GM18505 (cell line): ENCODE measurements at regions not wholly inside any gene's neighbourhood (a gene's known extent, or its start where the extent isn't known, plus 50 kb on each side); places are given as distances from the start of the nearest gene placed in this dataset.

Experiments used
- ATAC-seq: cut with Tn5 transposase; IDR thresholded peaks from one replicate; pipeline ENCODE4 v1.9.1; 2021; ENCODE audit not compliant: unreplicated experiment
- POLR2A ChIP-seq: IDR thresholded peaks from 4 replicates; pipeline ENCODE4 v1.6.1; 2011; ENCODE audit warnings: borderline replicate concordance; ENCODE audit not compliant: insufficient read depth, insufficient read length; ENCODE audit errors: extremely low read depth

DNA sequence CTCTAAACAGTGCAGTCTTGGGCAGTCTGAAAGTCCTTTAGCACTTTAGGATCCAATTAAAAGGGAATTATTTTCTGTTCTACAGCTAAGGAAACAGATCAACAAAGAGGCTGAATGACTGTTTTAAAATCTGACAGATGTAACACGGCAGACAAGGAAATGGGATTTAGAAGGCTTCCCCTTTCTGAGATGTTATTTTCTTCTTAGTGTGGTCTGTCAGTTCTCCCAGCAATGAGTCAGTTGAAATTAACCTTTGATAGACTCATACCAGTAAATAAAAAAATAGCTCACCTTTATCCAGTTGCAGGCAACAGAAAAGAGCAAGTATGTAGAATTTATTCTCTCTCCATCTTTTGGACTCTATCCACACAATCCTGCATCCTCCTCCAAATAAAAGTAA is 98.1 kb downstream of the NEDD1 start:
- ATAC-seq: no peak
- no peak for TF ChIP-seq POLR2A

DNA sequence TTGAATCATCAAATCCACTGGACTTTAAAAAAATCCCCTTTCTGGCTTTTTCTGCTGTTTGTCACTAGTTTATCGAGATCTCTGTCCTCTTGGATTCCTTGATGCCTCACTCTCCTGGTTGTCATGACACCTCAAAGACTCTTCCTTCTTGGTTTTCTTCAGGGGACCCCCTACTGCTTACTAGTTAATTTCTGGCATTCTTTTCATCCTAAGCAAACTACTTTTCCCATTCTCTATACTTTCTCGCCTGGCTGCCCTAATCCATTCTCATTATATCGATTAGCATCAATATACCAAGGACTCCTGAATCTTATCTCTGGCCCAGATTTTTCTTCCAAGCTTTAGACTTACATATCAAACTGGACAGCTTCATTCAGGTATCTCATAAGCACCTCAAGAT is 98.6 kb downstream of the NEDD1 start:
- ATAC-seq: no peak

DNA sequence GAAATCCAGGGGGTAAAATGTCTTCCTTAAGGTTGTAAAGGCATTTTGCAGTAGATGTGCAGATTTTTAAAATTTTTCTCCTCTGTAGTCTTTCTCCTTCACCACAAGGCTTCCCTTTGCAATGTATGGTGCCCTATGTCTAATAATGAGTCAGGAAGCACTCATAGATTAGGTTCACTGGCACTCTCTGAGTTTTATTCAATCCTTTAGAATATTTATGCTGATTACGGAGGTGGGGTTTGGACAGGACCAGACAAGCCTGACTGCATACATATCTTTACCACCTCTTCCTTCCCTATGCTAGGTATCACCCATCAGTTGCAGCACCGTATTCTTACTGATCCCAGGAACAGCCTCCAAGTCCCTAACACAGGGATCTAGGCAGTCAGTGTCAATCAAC is 99.5 kb downstream of the NEDD1 start:
- ATAC-seq: no peak
- TF ChIP-seq POLR2A: no peak

More for the DNA sequence above, 98.6 kb downstream of the NEDD1 start:
- no peak for TF ChIP-seq POLR2A

DNA sequence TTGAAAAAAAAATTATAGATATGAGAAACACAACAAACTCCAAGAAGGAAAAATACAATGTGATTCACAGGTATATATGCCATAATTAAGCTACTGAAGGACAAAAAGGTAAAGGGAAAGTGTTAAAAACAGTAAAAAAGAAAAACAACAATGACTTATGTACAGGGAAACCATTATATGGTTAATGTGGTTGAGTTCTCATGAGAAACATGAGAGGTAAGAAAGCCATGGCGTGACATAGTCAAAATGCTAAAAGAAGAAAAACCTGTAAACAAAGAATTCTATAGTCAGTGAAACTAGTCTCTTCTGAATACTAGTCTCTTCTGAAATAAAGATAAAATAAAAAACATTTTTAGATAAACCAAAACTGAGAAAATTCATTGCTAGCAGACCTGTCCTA is 109.1 kb downstream of the NEDD1 start:
- ATAC-seq: no peak
- no peak for TF ChIP-seq POLR2A

DNA sequence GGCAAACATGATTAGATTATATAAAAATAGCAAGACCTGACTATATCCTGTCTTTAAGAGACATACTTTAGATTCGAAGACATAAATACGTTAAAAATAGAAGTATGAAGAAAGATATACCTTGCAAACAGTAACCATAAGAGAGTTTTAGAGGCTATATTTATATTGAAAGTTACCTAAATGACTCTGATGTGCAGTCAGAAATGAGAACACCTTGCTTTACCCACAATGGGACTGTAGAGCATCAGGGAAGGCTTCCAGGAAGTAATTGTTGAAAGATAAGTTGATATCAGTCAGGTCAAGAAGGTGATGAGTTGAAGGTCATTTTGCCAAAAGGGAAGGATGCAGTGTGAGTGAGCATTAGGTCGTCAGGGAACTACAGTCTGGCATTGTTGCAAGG is 110.2 kb downstream of the NEDD1 start:
- no peak for TF ChIP-seq POLR2A
- ATAC-seq: no peak

DNA sequence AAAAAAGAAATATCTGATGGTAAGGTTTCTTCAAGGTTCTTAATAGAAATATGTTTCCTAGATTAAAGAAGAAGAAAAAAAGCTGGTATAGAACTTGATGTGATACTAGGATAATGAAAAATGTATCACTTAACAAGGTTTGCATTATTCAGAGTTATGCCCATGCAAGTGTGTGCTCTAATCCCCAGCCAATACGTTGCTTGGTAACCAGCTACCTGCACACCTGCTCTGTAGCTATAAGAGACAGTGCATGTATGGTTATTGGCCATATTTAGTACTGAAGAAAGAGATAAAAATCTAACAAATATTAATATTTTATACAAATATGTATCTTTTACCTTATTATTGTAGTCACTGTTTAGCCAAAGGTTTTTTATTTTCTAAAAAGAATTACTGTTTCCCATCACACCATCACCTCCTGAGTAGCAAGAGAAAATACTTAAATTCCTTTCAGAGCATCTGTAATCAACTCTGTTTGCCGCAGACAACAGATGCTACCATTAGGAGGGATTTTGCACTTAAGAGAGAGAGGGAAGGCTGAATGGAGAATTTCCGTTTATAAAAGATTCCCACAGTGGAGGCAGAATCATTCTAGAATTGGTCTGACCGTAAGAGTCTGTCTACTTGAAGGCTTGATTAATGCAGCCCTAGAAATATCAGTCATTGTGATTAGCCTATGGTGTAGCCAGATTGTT is 115.6 kb downstream of the NEDD1 start:
- no peak for ATAC-seq
- no peak for TF ChIP-seq POLR2A

DNA sequence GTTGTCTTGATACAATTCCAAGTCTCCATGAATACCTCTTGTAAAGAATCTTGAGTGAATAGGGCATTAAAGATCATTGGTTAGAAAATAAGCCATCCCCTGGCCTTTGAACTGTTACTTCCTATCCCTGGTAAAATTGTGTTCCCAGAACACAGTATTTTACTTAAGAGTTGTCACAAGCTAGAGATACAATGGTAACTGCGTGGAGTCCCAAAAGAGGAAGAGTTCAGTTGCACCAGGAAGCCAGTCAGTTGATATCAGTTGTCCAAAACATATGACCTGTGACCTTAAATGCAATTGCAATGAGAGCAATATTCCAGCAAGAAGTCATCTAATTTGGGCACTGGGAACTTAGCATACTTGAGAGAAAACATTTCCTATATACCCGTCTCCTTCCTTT is 117.3 kb downstream of the NEDD1 start:
- ATAC-seq: no peak
- TF ChIP-seq POLR2A: no peak

DNA sequence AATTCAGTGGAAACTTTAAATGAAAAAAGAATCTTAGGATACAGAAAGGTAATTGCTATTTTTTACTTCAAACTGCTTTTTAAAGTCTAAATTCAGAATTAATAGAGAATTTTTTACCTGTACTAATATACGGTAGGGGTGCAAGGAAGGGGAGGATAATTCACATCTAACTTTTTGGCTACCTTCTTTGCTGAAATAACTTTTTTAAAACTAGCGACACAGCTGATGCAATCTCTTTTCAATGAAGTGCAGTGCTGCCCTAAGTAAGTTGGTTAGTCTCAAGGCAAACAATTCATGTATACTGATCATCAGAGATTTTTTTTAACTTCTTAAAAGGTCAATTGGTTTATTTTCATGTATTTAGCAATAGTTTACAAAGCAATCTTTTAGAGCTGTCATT is 119.8 kb downstream of the NEDD1 start:
- ATAC-seq: no peak

DNA sequence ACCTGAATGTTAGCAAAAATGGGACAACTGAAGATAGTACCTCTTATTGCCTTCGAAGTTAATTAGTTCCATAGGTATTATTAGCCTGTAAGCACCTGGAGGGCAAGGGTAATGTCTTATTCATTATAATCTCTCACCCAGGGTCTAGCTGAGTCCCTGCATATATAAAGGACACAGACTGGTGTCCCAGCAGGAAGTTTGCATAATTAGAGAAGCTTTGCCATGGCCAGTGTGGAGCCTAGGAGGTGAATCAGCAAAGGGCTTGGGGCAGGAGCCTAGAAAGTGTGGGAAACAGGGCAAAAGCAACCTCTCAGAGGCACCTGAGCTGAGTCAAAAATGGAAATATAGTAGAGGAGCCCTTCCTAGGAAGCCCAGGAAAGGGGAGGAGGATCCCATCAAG is 120.4 kb downstream of the NEDD1 start:
- ATAC-seq: no peak
- TF ChIP-seq POLR2A: no peak

More for the DNA sequence above, 119.8 kb downstream of the NEDD1 start:
- no peak for TF ChIP-seq POLR2A

DNA sequence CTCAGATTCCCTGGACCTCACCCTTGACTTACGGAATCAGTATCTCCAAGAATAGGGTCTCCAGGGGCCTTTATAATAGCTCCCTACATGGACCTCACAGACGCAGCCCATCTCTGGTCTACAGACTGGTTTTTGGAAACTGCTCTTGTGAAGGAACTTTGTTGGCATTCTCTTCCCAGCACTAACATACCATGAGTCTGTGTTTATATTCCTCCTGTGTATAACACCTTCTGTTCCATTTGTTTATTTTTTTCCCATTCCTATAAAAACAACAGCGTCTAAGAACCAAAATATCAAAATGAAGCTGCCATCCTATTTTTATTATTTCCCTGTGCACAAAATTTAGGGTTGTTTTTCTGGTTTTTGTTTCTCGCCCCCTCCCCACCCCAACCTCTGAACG is 131.1 kb downstream of the NEDD1 start:
- ATAC-seq: no peak
- TF ChIP-seq POLR2A: no peak

DNA sequence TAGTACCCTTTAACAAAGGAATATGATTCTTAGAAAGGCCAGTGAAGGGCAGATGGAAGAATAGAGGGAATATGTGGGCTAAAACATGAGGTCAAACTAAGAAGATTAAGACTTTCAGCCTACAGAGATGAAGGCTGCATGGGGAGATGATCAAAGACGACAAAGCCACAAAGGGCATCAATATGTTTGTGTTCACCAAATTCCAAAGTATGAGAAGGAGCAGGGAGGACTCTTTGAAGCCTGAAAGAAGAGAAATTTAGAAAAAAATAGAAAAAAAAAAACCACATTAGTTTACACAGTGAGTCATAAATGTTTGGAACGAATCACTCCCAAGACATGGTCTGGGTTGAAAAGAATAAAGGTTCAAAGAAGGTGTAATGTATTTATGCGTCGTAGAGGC is 131.8 kb downstream of the NEDD1 start:
- ATAC-seq: no peak
- no peak for TF ChIP-seq POLR2A

DNA sequence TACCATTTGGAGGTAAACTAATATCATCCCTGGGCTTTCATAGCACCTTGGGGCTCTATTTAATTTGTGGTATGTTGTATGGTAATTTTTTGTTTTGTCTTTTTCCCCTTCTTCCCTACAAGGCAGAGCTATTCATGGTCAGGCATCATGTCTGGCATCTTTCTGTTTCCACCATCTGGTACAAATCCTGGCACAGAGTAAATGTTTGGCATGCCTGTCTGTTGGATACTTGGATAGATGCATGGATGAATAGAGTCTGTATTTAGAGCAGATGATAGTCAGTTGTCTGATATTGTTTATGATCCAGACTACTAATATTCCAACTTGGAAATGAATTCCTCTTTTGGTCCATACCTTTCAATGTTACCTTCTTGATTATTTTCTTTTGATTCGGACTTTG is 139.8 kb downstream of the NEDD1 start:
- ATAC-seq: no peak
- TF ChIP-seq POLR2A: no peak

DNA sequence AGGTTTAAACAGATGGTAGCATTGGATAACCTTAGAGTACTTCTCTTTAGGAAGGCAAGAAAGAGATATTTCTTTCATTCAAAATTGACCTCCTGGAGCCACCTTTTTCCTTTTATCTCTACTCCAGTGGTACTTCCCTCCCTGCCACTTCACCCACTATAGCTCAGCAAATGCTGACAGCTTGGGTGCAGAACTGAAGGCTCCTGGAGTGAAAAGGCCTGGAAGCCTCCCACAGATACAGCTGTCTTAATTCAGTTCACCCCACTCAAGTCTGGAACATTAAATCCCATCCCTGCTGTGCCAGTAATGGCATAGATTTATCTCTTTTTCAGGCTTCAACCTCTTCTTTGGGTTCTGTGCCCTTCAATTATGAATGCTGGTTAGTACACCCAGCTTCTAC is 140.3 kb downstream of the NEDD1 start:
- ATAC-seq: no peak
- TF ChIP-seq POLR2A: no peak

DNA sequence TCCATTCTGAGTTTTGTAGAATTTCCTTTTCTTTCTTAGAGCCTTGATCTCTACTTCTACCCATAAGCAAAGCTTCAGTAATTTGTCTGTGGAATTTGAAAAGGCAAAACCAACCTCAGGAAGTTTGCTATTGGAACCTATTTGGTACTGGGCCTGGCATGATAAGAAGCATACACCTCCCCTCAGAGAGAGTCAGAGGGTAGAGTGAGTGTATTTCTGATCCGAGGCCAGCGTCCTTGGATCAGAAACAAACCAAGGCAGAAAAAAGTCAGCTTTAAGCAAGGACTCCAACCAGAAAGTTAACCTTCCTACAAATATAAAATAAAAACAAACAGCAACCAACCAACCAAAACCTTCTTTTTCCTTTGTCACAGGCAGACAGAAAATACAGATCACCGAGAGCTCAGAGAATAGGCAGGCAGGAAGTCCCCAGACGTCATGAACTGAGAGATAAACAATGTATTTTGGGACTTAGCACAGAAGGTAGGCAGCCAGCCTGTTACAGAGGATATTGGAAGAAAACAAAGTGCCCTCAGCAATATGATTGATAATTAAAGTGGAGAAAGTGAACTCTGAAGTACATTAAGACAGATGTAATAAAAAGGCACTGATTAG is 141.5 kb downstream of the NEDD1 start:
- TF ChIP-seq POLR2A: no peak
- no peak for ATAC-seq
